ENCODE measurements at regions not wholly inside any gene's neighbourhood (a gene's known extent, or its start where the extent isn't known, plus 50 kb on each side); places are given as distances from the start of the nearest gene placed in this dataset.

GRCh38 chr12:126114441-126114840 is 1049.2 kb downstream of the AACS start:
- Mint-ChIP-seq H3K4me3 (ENCODE audit: low read depth) (no peak overlapping the region), H3K9me3 (ENCODE audit: low read depth) (no peaks in the 10 kb centered on the region), H3K36me3 (ENCODE audit: insufficient read depth) (no peaks in the 10 kb centered on the region), H3K27me3 (peaks cover 87% of the 10 kb centered on the region), H3K4me1 (ENCODE audit: low read depth) (peaks cover 10% of the 10 kb centered on the region), H3K27ac (no peak overlapping the region)
- TF ChIP-seq CTCF (IDR thresholded peaks at IDR 0.05; ENCODE audit: unreplicated experiment) = no peak
- no peak for DNase-seq (ENCODE audit: low spot score, unreplicated experiment)

GRCh38 chr12:126117502-126117901 is 1052.3 kb downstream of the AACS start:
- peaks cover 5% of the 10 kb centered on the region for H3K4me1 Mint-ChIP-seq (ENCODE audit: low read depth)
- no peaks in the 10 kb centered on the region for H3K36me3 Mint-ChIP-seq (ENCODE audit: insufficient read depth)
- TF ChIP-seq CTCF (IDR thresholded peaks at IDR 0.05; ENCODE audit: unreplicated experiment) = no peak
- no peak overlapping the region for H3K4me3 Mint-ChIP-seq (ENCODE audit: low read depth)
- H3K9me3 Mint-ChIP-seq (ENCODE audit: low read depth) = no peaks in the 10 kb centered on the region
- H3K27me3 Mint-ChIP-seq = peaks cover 76% of the 10 kb centered on the region
- DNase-seq (ENCODE audit: low spot score, unreplicated experiment) = no peak
- H3K27ac Mint-ChIP-seq = no peak overlapping the region

GRCh38 chr12:126139355-126139754 is 1074.1 kb downstream of the AACS start:
- Mint-ChIP-seq H3K27me3 (peaks cover 9% of the 10 kb centered on the region), H3K4me3 (ENCODE audit: low read depth) (no peak overlapping the region), H3K9me3 (ENCODE audit: low read depth) (peaks cover 34% of the 10 kb centered on the region), H3K36me3 (ENCODE audit: insufficient read depth) (peaks cover 3% of the 10 kb centered on the region), H3K27ac (no peak overlapping the region), H3K4me1 (ENCODE audit: low read depth) (no peaks in the 10 kb centered on the region)
- TF ChIP-seq CTCF (IDR thresholded peaks at IDR 0.05; ENCODE audit: unreplicated experiment) = no peak
- no peak for DNase-seq (ENCODE audit: low spot score, unreplicated experiment)

GRCh38 chr12:126144603-126145002 is 1079.4 kb downstream of the AACS start:
- Mint-ChIP-seq H3K4me3 (ENCODE audit: low read depth) (no peak overlapping the region), H3K9me3 (ENCODE audit: low read depth) (peaks cover under 1% of the 10 kb centered on the region), H3K36me3 (ENCODE audit: insufficient read depth) (no peaks in the 10 kb centered on the region), H3K27ac (no peak overlapping the region), H3K4me1 (ENCODE audit: low read depth) (no peaks in the 10 kb centered on the region), H3K27me3 (peaks cover 15% of the 10 kb centered on the region)
- DNase-seq (ENCODE audit: low spot score, unreplicated experiment) = no peak
- no peak for TF ChIP-seq CTCF (IDR thresholded peaks at IDR 0.05; ENCODE audit: unreplicated experiment)

GRCh38 chr12:126147321-126147720 is 1082.1 kb downstream of the AACS start:
- no peak for DNase-seq (ENCODE audit: low spot score, unreplicated experiment)
- no peak for TF ChIP-seq CTCF (IDR thresholded peaks at IDR 0.05; ENCODE audit: unreplicated experiment)
- Mint-ChIP-seq H3K4me1 (ENCODE audit: low read depth) (no peaks in the 10 kb centered on the region), H3K36me3 (ENCODE audit: insufficient read depth) (no peaks in the 10 kb centered on the region), H3K4me3 (ENCODE audit: low read depth) (no peak overlapping the region), H3K9me3 (ENCODE audit: low read depth) (no peaks in the 10 kb centered on the region), H3K27me3 (peaks cover 12% of the 10 kb centered on the region), H3K27ac (no peak overlapping the region)

Data from progenitor cell of endocrine pancreas (in vitro differentiated cells).